HL-60 (cell line): ENCODE measurements at regions not wholly inside any gene's neighbourhood (a gene's known extent, or its start where the extent isn't known, plus 50 kb on each side); places are given as distances from the start of the nearest gene placed in this dataset.

Experiments
- CTCF ChIP-seq: IDR thresholded peaks from one replicate; pipeline ENCODE4 v1.5.1; 2011; ENCODE audit warnings: low read length, control low read depth, inconsistent platforms; ENCODE audit not compliant: insufficient read depth
- POLR2AphosphoS5 ChIP-seq: IDR thresholded peaks from 2 replicates; pipeline ENCODE4 v1.6.1; 2012; ENCODE audit warnings: low read depth

- TF ChIP-seq POLR2AphosphoS5 (no peak), CTCF (no peak)
Measured at GRCh38 chr10:7027237-7027912, 383.5 kb downstream of the SFMBT2 start.
